ENCODE measurements at regions not wholly inside any gene's neighbourhood (a gene's known extent, or its start where the extent isn't known, plus 50 kb on each side); places are given as distances from the start of the nearest gene placed in this dataset.

DNA sequence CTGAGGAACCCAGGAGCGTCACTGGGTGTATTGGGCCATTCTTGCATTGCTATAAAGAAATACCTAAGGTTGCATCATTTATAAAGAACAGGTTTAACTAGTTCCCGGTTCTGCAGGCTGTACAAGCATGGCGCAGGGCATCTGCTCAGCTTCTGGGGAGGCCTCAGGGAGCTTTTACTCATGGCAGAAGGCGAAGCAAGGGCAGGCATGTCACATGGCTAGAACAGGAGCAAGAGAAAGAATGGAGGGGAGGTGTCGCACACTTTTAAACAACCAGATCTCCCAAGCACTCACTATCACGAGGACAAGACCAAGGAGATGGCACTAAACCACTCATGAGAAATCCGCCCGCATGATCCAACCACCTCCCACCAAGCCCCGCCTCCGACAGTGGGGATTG is 65.2 kb downstream of the PSMG1 start:
- H3K27me3 ChIP-seq (ENCODE audit: control insufficient read depth in 1 of 2, insufficient read depth in 2 of 2, low read length in 2 of 2), result no peaks in the 10 kb centered on the region
- Mint-ChIP-seq H3K4me1 (ENCODE audit: low read depth) (no peaks in the 10 kb centered on the region), H3K4me3 (no peak overlapping the region), H3K27ac (no peak overlapping the region), H3K9me3 (peaks cover 5% of the 10 kb centered on the region), H3K36me3 (ENCODE audit: low read depth) (no peaks in the 10 kb centered on the region), H3K27me3 (no peaks in the 10 kb centered on the region)
- H3K9me3 ChIP-seq (ENCODE audit: control insufficient read depth in 1 of 2, insufficient read depth in 1 of 2, low read length in 2 of 2), result peaks cover 0 to 18% of the 10 kb centered on the region in 2 experiments
- DNase-seq, result no peak
- ATAC-seq (ENCODE audit: poor library complexity), result no peak
- ChIA-PET POLR2A (no interaction called here), CTCF (no interaction called here)
- no peaks in the 10 kb centered on the region for H3K4me1 ChIP-seq (ENCODE audit: insufficient read depth, low read length)
- no peaks in the 10 kb centered on the region for H3K36me3 ChIP-seq (ENCODE audit: insufficient read depth, low read length)
- TF ChIP-seq, protein P1, sequence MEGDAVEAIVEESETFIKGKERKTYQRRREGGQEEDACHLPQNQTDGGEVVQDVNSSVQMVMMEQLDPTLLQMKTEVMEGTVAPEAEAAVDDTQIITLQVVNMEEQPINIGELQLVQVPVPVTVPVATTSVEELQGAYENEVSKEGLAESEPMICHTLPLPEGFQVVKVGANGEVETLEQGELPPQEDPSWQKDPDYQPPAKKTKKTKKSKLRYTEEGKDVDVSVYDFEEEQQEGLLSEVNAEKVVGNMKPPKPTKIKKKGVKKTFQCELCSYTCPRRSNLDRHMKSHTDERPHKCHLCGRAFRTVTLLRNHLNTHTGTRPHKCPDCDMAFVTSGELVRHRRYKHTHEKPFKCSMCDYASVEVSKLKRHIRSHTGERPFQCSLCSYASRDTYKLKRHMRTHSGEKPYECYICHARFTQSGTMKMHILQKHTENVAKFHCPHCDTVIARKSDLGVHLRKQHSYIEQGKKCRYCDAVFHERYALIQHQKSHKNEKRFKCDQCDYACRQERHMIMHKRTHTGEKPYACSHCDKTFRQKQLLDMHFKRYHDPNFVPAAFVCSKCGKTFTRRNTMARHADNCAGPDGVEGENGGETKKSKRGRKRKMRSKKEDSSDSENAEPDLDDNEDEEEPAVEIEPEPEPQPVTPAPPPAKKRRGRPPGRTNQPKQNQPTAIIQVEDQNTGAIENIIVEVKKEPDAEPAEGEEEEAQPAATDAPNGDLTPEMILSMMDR (IDR thresholded peaks at IDR 0.05), result no peak
- no peak overlapping the region for H3K4me3 ChIP-seq (ENCODE audit: low read length)
- no peak overlapping the region for H3K27ac ChIP-seq (ENCODE audit: low read depth in 1 of 2, low read length in 2 of 2)
- intact Hi-C loops (cut with DNase I, micrococcal nuclease), result no loop called here

DNA sequence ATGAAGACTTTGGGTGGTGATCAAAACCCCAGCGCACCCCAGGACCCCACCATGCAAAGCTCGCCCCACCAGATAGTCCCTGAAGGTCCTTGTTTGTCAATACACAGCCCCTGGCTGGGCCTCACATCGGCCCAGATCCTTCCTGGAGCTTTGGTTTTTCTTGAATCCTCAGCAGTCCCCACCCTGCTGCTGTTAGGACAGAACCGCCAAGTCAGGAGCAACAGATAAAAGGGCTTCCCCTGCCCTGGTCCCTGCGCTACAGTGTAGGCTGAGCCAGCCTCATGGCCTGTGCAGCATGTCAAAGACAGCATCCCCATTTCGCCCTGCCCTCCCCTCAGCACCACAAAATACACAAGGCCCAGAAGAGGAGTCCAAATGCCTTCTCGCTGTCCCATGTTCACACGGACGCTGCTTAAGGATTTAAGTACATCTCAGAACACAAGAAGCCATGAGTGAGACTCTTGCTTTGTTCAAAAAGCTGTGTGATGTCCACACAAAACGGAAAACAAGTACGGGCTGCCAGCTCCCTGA is 65.7 kb downstream of the PSMG1 start:
- Mint-ChIP-seq H3K36me3 (ENCODE audit: low read depth) (no peaks in the 10 kb centered on the region), H3K27ac (no peak overlapping the region), H3K9me3 (peaks cover 5% of the 10 kb centered on the region), H3K4me3 (no peak overlapping the region), H3K27me3 (no peaks in the 10 kb centered on the region), H3K4me1 (ENCODE audit: low read depth) (no peaks in the 10 kb centered on the region)
- intact Hi-C loops (cut with DNase I, micrococcal nuclease), result no loop called here
- Histone ChIP-seq H3K36me3 (ENCODE audit: insufficient read depth, low read length) (no peaks in the 10 kb centered on the region), H3K4me3 (ENCODE audit: low read length) (no peak overlapping the region), H3K27ac (ENCODE audit: low read depth in 1 of 2, low read length in 2 of 2) (no peak overlapping the region), H3K9me3 (ENCODE audit: control insufficient read depth in 1 of 2, insufficient read depth in 1 of 2, low read length in 2 of 2) (peaks cover 0 to 12% of the 10 kb centered on the region in 2 experiments), H3K27me3 (ENCODE audit: control insufficient read depth in 1 of 2, insufficient read depth in 2 of 2, low read length in 2 of 2) (no peaks in the 10 kb centered on the region), H3K4me1 (ENCODE audit: insufficient read depth, low read length) (no peaks in the 10 kb centered on the region)
- DNase-seq (no peak), ATAC-seq (ENCODE audit: poor library complexity) (no peak)
- POLR2A ChIA-PET, result no interaction called here
- CTCF ChIA-PET, result no interaction called here
- TF ChIP-seq, protein P1 (IDR thresholded peaks at IDR 0.05), result no peak

DNA sequence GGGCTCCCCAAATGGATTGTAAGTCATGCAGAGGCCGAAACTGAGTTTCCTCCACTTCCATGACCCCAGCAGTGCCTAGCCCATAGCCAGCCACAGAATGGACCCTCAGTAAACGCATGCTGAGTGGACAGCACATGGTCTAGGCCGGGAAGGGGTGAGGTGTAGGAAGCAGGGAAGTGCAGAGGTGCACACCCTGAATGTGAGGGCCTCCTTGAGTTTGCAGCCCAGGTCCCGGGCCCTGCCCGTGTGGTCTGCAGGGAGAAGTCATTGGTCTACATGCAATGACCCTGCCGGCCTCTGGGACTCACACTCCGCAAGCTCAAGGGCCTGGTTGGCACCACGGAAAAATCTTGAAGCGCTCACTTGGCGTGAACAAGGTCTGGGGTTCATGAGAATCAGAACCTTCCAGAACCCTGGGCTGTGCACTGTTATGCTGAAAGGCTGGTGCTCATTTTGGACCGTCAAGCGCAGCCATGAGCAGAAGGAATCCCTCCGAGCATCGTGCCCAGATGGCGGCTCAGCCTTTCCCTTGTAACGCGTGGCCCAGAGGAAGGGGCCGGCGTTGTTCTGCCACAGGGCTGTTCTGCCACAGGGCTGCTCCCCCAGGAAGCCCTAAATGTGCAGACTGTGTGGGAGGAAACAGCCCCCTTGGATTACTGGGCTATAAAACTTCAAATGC is 66.4 kb downstream of the PSMG1 start:
- H3K4me1 ChIP-seq (ENCODE audit: insufficient read depth, low read length), result no peaks in the 10 kb centered on the region
- ATAC-seq (ENCODE audit: poor library complexity) (no peak), DNase-seq (no peak)
- no peaks in the 10 kb centered on the region for H3K9me3 Mint-ChIP-seq
- no peaks in the 10 kb centered on the region for H3K27me3 Mint-ChIP-seq
- TF ChIP-seq, protein P1 (IDR thresholded peaks at IDR 0.05), result no peak
- H3K4me1 Mint-ChIP-seq (ENCODE audit: low read depth), result no peaks in the 10 kb centered on the region
- intact Hi-C loops (cut with DNase I, micrococcal nuclease), result no loop called here
- no peaks in the 10 kb centered on the region for H3K36me3 ChIP-seq (ENCODE audit: insufficient read depth, low read length)
- POLR2A ChIA-PET, result no interaction called here
- CTCF ChIA-PET, result no interaction called here
- no peak overlapping the region for H3K4me3 ChIP-seq (ENCODE audit: low read length)
- no peaks in the 10 kb centered on the region for H3K36me3 Mint-ChIP-seq (ENCODE audit: low read depth)
- H3K9me3 ChIP-seq (ENCODE audit: control insufficient read depth in 1 of 2, insufficient read depth in 1 of 2, low read length in 2 of 2), result peaks cover 0 to 11% of the 10 kb centered on the region in 2 experiments
- no peak overlapping the region for H3K27ac ChIP-seq (ENCODE audit: low read depth in 1 of 2, low read length in 2 of 2)
- no peak overlapping the region for H3K27ac Mint-ChIP-seq
- H3K27me3 ChIP-seq (ENCODE audit: control insufficient read depth in 1 of 2, insufficient read depth in 2 of 2, low read length in 2 of 2), result no peaks in the 10 kb centered on the region
- no peak overlapping the region for H3K4me3 Mint-ChIP-seq

Data from CD4-positive, alpha-beta T cell (primary cell).